SK-N-SH treated with all-trans-retinoic acid at 6 μM for 48 hours (cell line): ENCODE measurements at regions not wholly inside any gene's neighbourhood (a gene's known extent, or its start where the extent isn't known, plus 50 kb on each side); places are given as distances from the start of the nearest gene placed in this dataset.

Source experiments
- ATAC-seq: fragments of 200-7000 bp; cut with Tn5 transposase; 3 replicates; pipeline ENCODE4 v1.9.1; 2020; ENCODE audit warnings: mild to moderate bottlenecking, moderate library complexity
- BACH2 ChIP-seq: fragments of 250-450 bp; sonication (Bioruptor Pico); IDR thresholded peaks from 2 replicates; pipeline ENCODE4 v1.9.0; 2021; ENCODE audit warnings: mild to moderate bottlenecking, borderline replicate concordance
- CREB5 ChIP-seq: fragments of 250-450 bp; sonication (Bioruptor Pico); IDR thresholded peaks from 2 replicates; pipeline ENCODE4 v1.5.1; 2020; ENCODE audit warnings: low read depth, mild to moderate bottlenecking, moderate library complexity
- CSDC2 ChIP-seq: fragments of 250-450 bp; sonication (Bioruptor Pico); IDR thresholded peaks from 2 replicates; pipeline ENCODE4 v1.5.0; 2020; ENCODE audit warnings: mild to moderate bottlenecking, moderate library complexity
- CSRNP3 ChIP-seq: fragments of 250-450 bp; sonication (Bioruptor Pico); IDR thresholded peaks from 2 replicates; pipeline ENCODE4 v1.5.1; 2021; ENCODE audit warnings: mild to moderate bottlenecking, moderate library complexity
- ESRRG ChIP-seq: fragments of 250-450 bp; sonication (Bioruptor Pico); IDR thresholded peaks from 2 replicates; pipeline ENCODE4 v1.6.1; 2021; ENCODE audit warnings: mild to moderate bottlenecking
- GLIS3 ChIP-seq: fragments of 250-450 bp; sonication (Bioruptor Pico); IDR thresholded peaks from 2 replicates; pipeline ENCODE4 v1.5.0; 2020; ENCODE audit warnings: mild to moderate bottlenecking, moderate library complexity
- ISL1 ChIP-seq: fragments of 250-450 bp; sonication (Bioruptor Pico); IDR thresholded peaks from 2 replicates; pipeline ENCODE4 v2.1.2; 2022; ENCODE audit warnings: mild to moderate bottlenecking, moderate library complexity
- PATZ1 ChIP-seq: fragments of 250-450 bp; sonication (Bioruptor Pico); IDR thresholded peaks from 2 replicates; pipeline ENCODE4 v1.8.0; 2020; ENCODE audit warnings: mild to moderate bottlenecking, moderate library complexity, borderline replicate concordance
- PPARA ChIP-seq: fragments of 250-450 bp; sonication (Bioruptor Pico); IDR thresholded peaks from 2 replicates; pipeline ENCODE4 v1.5.0; 2020; ENCODE audit warnings: mild to moderate bottlenecking, borderline replicate concordance
- RARB ChIP-seq: fragments of 250-450 bp; sonication (Bioruptor Pico); IDR thresholded peaks from 2 replicates; pipeline ENCODE4 v1.8.0; 2021; ENCODE audit warnings: mild to moderate bottlenecking, moderate library complexity
- SNAI2 ChIP-seq: fragments of 250-450 bp; sonication (Bioruptor Pico); IDR thresholded peaks from 2 replicates; pipeline ENCODE4 v1.5.0; 2020; ENCODE audit warnings: mild to moderate bottlenecking, moderate library complexity
- TCF4 ChIP-seq: fragments of 250-450 bp; sonication (Bioruptor Pico); IDR thresholded peaks from 2 replicates; pipeline ENCODE4 v1.8.0; 2021; ENCODE audit warnings: mild to moderate bottlenecking, moderate library complexity, borderline replicate concordance
- ZC3H10 ChIP-seq: fragments of 250-450 bp; sonication (Bioruptor Pico); IDR thresholded peaks from 2 replicates; pipeline ENCODE4 v1.5.1; 2021; ENCODE audit warnings: mild to moderate bottlenecking, moderate library complexity
- ZNF565 ChIP-seq: fragments of 450-650 bp; formaldehyde crosslinking; conservative IDR thresholded peaks from 2 replicates; pipeline ENCODE4 v1.5.0; 2020; ENCODE audit warnings: low read depth, mild to moderate bottlenecking, moderate library complexity
- ZNF70 ChIP-seq: fragments of 450-650 bp; formaldehyde crosslinking; IDR thresholded peaks from 2 replicates; pipeline ENCODE4 v1.5.0; 2020; ENCODE audit warnings: mild to moderate bottlenecking, moderate library complexity
- TF ChIP-seq, protein P1 (sequence below): fragments of 250-450 bp; sonication (Bioruptor Pico); IDR thresholded peaks from 2 replicates; pipeline ENCODE4 v1.8.0; 2021; ENCODE audit warnings: low read depth, mild to moderate bottlenecking, moderate library complexity, borderline replicate concordance
- TF ChIP-seq, protein P2 (sequence below): fragments of 250-450 bp; sonication (Bioruptor Pico); IDR thresholded peaks from 2 replicates; pipeline ENCODE4 v1.5.0; 2020; ENCODE audit warnings: mild to moderate bottlenecking, moderate library complexity

GRCh38 chr18:41311571-41312547, 643.2 kb upstream of the PIK3C3 start (continued):
- TF ChIP-seq, protein P1, sequence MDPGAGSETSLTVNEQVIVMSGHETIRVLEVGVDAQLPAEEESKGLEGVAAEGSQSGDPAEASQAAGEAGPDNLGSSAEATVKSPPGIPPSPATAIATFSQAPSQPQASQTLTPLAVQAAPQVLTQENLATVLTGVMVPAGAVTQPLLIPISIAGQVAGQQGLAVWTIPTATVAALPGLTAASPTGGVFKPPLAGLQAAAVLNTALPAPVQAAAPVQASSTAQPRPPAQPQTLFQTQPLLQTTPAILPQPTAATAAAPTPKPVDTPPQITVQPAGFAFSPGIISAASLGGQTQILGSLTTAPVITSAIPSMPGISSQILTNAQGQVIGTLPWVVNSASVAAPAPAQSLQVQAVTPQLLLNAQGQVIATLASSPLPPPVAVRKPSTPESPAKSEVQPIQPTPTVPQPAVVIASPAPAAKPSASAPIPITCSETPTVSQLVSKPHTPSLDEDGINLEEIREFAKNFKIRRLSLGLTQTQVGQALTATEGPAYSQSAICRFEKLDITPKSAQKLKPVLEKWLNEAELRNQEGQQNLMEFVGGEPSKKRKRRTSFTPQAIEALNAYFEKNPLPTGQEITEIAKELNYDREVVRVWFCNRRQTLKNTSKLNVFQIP: no peak
- no peak for TF ChIP-seq ZNF565 (CRISPR knock-in tag)
- TF ChIP-seq, all 23 proteins: peak for 0

- no peak for TF ChIP-seq SNAI2 (CRISPR knock-in tag)
- ATAC-seq: no peak
Observed at GRCh38 chr18:41297740-41298139, 657.3 kb upstream of the PIK3C3 start.

DNA sequence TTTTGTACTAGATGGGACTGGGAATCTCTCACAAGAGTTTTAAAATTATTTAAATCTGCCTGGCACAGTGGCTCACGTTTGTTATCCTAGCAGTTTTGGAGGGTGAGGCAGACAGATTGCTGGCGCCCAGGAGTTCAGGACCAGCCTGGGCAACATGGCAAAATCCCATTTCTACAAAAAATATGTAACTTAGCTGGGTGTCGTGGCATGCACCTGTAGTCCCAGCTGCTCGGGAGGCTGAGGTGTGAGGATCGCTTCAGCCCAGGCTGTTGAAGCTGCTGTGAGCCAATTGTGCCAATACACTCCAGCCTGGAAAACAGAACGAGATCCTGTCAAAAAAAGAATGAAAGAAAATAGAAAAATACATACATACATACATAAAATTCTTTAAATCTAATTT, 685.7 kb upstream of the PIK3C3 start:
- ATAC-seq: no peak
- TF ChIP-seq PATZ1 (CRISPR knock-in tag) (no peak), ISL1 (CRISPR knock-in tag) (no peak), GLIS3 (no peak), ZC3H10 (no peak), ZNF70 (CRISPR knock-in tag) (no peak), TCF4 (CRISPR knock-in tag) (no peak), BACH2 (no peak), PPARA (CRISPR knock-in tag) (no peak), CSRNP3 (CRISPR knock-in tag) (no peak), SNAI2 (CRISPR knock-in tag) (no peak), ZNF565 (CRISPR knock-in tag) (no peak), CREB5 (CRISPR knock-in tag) (no peak), ESRRG (CRISPR knock-in tag) (no peak), CSDC2 (CRISPR knock-in tag) (no peak), RARB (CRISPR knock-in tag) (no peak)
- TF ChIP-seq, protein P1: no peak
- TF ChIP-seq, protein P2, sequence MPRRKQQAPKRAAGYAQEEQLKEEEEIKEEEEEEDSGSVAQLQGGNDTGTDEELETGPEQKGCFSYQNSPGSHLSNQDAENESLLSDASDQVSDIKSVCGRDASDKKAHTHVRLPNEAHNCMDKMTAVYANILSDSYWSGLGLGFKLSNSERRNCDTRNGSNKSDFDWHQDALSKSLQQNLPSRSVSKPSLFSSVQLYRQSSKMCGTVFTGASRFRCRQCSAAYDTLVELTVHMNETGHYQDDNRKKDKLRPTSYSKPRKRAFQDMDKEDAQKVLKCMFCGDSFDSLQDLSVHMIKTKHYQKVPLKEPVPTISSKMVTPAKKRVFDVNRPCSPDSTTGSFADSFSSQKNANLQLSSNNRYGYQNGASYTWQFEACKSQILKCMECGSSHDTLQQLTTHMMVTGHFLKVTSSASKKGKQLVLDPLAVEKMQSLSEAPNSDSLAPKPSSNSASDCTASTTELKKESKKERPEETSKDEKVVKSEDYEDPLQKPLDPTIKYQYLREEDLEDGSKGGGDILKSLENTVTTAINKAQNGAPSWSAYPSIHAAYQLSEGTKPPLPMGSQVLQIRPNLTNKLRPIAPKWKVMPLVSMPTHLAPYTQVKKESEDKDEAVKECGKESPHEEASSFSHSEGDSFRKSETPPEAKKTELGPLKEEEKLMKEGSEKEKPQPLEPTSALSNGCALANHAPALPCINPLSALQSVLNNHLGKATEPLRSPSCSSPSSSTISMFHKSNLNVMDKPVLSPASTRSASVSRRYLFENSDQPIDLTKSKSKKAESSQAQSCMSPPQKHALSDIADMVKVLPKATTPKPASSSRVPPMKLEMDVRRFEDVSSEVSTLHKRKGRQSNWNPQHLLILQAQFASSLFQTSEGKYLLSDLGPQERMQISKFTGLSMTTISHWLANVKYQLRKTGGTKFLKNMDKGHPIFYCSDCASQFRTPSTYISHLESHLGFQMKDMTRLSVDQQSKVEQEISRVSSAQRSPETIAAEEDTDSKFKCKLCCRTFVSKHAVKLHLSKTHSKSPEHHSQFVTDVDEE: no peak
- TF ChIP-seq, all 23 proteins: peak for 0
